Head of caudate nucleus (tissue), 42 donors: ENCODE measurements at regions not wholly inside any gene's neighbourhood (a gene's known extent, or its start where the extent isn't known, plus 50 kb on each side); places are given as distances from the start of the nearest gene placed in this dataset.

Experiments used
- DNase-seq, 42 donors: peaks; one replicate each; pipeline versions ENCODE4 v3.0.0 to v3.0.0-alpha.2; 2020 to 2021; ENCODE audit warnings: mixed read lengths in 7 of 42
- intact Hi-C: fragments of 100-400 bp; cut with DNase I; formaldehyde crosslinking; loops from one replicate; pipeline ENCODE4 v1.15.0; 2022

DNA sequence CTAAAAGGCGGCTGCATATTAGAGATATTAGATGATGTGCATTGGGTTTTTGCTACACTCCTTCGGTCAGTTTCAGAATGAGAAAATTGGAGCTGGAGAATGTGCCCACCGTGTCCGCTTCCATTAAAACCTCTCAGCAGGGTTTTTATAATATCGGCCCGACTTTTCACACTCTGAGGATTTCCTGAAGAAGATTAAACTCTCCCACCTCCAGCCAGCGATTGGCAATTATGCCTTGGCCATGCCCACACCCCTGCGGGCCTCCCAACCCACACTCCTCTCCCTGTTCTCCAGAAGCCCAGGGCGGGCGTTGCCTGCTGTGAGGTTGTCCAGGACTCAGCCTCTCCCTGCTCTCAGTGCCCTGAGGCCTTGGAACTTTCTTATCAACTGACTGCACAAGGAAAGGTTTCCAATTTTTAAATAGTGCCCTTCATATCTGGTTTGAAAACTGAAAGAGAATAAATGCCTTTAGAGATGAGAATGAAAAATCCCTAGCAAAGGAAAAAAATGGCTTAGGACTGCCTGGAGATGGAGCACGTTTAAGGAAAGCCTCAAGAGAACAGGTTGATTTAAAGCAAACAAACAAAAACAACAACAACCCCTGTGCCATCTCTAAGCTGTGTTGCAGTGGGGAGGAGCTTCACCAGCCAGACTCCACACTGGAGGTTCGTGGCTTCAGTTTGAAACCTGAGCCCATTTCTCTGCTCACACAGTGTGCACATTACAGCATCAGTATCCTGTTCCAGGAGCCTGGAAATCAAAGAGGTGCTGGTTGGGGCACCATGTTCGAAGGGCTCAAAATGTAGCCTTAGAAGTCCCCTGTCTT, 292.9 kb downstream of the NSG2 start:
- intact Hi-C loops: no loop called here
- DNase-seq: no peak

DNA sequence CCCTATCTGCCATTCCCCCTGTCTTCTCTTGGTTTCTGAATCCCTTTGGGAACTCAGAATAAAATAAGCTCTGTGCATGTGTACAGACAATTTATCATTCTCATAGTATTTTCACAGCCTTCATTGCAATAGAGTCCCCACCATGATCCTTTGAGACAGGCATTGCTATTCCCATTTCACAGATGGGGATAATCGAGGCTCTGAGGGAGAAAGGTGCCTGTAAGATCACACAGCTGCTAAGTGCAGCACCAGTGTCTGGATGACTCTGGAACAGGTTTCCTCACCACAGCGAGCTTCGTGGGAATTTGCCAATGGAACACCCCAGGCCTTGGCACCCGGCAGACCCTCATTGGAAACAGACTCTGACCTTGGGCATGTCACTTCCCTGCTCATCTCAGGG, 293.6 kb downstream of the NSG2 start:
- no peak for DNase-seq
- intact Hi-C loops: no loop called here

DNA sequence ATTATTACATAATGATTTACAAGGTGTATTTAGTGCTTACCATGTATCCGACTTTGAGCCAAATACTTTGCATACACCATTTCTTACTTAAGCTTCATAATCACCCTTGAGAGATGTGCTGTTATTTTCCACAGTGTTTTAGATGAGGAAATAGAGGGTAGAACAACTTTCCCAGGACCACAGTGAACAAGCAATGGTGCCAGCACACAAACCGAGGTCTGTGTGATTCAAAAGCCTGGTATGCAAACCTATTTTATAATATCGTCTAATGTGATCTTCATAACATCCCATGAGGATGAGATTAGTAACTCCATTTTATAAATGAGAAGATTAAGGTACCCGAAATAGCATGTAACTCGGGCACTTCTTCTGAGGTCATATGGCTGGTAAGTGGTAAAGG, 294.7 kb downstream of the NSG2 start:
- intact Hi-C loops: no loop called here
- no peak for DNase-seq

DNA sequence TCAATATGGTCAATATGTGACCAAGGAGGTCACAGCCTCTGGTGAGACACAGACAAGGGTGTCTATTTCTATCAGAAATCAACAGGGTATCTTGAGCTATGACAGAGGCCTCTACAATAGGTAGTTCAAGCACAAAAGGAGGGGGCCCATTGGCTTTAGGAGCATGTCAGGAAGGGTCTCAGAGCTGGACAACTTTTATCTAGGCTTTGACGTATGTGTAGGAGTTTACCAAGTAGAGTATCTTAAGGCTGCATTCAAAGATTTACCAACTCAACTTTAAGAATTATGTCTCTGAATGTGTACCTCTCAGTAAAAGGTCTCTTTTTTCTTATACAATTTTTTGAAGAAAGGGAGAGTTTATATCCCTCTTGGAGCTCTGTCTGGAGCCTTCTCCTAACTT, 297.2 kb downstream of the NSG2 start:
- no peak for DNase-seq
- intact Hi-C loops: no loop called here

DNA sequence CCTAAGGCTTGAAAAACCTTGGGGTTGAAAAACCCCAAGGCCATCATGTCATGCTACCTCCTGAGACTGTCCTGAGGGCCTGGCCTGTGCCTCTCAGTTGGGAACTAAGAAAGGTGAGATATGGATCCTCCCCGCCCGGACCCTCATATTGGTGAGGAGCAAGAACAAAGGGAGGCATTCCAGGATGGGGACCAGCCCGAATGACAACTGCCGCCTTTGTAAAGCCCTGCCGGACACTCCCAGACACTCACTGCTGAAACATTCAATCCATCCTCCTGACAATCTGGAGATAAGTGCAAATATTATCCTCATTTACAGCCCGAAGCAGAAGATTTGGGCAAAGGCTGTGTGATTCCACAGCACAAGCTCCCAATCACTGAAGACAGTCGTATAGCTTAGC, 298.3 kb downstream of the NSG2 start:
- no peak for DNase-seq
- intact Hi-C loops: no loop called here

DNA sequence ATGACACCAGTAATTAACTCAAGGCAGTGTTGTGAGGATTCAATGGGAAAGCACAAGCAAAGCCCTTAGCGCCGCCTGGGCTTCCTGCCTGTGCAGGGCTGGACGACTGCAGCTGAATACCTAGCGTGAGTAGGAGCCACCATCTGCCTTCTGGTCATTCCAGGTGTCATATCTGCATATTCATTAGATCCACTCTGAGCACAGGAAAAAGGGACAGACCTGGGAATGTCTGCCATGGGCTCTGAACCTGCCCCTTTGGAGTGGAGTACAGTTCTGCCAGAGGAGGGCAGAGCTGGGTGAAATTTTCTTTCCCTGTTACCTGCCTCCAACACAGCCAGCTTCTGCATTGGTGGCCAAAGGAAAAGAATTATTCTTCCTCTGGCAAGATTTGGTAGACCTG, 298.8 kb downstream of the NSG2 start:
- intact Hi-C loops: no loop called here
- DNase-seq: no peak

DNA sequence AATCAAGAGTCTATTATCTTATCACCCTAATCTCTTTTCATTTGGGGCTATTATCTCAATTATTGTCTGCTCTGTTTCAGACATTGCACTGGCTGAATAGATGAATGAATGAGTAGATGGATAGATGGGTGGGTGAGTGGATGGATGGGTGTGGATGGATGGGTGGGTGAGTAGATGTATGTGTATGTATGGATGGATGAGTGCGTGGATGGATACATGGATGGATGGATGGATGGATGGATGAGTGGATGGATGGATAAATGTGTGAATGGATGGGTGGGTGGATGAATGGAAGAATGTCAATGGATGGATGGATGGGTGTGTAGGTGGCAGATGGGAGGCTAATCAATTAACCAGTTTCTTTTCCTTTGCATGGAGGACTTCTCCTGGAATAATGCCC, 301.7 kb downstream of the NSG2 start:
- DNase-seq: no peak
- intact Hi-C loops: no loop called here

DNA sequence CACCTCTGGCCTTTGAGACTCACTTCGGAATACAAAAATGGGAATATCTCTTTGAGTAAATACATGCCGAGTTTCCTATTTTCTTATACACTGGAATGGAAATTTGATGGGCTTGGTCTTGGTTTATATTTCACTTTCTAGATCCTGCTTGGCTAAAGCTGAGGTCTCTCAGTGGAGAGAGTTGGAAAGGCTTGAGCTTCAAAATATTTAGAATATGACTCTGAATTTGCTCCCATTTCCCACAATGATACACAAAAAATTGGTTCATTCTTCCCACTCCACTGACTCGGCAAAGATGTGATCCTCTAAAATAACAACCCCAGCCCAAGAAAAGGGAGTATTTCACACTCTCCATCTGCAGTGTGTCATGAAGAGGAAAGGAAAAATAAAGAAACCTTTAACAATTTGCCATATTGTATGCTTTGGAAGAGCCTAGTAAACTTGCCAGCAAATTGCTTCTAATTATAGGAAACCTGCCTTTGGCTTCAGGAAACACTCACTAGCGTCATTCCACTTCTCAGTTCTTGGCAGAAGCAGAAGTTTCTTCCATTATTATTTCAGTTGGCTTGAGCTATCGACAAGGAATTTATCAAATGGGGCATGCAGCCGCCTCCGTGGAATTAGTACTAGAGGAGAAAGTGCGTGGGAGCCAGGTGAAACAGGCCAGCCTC, 302.9 kb downstream of the NSG2 start:
- intact Hi-C loops: no loop called here
- no peak for DNase-seq

DNA sequence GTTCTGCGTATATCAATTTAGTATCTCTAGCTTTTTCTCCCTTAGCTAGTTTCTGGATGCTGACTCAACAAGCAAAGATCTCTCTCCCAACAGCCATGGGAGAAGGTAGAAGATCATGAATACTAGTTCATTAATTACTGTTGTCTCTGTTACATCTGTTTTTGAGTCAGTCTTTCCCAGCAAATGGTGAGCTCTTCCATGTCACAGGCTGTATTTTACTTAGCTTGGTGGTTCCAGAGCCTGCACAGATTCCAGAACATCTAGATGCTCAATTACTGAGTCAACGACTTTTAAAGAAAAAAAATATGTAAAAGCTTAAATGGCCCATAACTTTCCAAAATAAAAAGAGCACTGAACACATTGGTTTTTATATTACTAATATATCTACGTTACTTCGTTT, 307.2 kb downstream of the NSG2 start:
- intact Hi-C loops: no loop called here
- DNase-seq: no peak

DNA sequence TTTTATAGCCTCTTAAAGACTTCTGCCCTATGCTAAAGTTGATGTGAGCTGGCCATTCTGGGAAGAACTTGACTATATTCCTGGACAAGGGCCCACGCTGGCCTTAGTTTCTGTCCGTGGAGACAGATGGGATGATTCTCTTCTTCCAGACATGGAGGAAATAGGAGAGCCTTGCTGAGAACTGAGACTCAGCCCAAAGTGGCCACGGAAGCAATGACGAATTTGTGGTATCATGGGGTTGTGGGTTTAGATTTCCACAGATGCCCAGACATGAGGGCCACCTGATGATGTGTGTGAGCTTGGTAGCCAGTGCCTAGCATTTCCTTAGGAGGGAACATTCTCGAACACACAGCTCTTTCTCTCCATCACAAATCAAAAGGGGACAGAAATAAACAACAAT, 309.1 kb downstream of the NSG2 start:
- DNase-seq: no peak
- intact Hi-C loops: no loop called here

DNA sequence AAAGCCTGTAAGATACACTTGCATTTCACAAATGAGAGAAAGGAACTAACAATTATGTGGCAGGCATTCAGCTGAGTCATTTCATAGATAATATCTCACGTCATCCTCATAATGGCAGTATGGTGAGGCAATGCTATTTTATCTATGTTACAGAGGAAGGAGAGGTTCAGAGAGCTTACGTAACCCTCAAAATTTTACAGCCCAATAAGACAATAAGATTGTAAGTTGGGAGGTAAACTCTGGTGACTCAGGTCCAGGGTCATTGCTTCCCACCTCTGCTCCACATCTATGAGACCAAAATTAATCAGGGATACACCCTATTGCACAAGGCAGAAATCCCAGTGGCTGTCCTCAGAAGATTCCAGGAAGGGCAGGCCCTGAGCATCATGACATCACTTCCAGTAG, 309.7 kb downstream of the NSG2 start:
- DNase-seq: no peak
- intact Hi-C loops: no loop called here

DNA sequence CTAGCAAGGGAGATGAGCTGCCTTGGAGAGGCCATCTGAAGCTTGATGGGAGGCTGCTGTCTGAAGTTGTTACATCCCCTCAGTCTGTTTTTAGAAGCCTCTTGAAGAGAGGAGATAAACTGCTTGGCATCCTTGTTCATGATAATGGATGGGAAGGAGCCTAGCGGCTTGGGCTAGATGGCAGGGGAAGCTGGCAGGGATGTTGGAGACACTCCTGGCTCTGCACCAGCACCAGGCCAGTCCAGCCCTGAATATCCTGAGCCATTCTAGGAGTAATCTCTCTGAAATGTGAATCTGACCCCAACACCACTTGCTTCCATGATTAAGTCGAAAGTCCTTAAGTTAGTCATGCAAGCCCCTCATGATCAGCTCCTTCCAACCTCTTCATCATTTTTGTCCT, 310.5 kb downstream of the NSG2 start:
- intact Hi-C loops: no loop called here
- no peak for DNase-seq

DNA sequence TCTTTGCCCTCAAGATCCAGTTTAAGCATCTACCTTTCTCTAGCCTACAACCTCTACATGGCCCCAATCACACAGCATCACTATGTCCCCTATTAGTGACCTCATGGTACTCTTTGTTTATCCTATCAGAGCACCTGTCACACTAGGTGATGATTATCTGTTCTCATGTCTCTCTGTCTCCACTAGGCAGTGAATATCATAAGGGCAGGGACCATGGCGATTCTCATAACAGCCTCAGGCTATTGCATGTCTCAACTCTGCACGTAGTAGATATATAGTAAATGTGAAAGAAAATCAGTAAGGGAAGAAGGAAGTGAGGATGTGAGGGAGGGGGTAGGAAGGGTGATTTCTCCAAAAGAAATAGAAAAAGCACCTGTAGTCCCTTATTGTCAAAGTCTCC, 311.0 kb downstream of the NSG2 start:
- intact Hi-C loops: no loop called here

DNA sequence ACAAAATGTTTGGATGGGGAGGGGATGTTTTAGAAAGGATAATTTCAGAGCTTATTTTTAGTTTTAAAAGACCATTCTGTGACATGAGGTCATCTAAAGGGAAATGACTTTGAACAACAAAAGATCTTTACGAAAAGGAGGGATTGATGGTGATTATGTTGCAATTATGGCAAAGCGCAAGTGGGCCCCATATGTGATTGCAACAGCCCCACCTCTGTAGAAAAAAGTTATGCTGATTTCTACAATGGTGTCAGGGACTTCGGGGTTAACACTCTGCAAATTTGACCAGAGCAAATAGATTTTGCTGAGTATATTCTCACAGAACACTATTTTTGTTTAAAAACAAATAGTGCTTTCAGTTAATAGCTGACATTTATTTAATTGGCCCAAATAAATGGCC, 312.8 kb downstream of the NSG2 start:
- intact Hi-C loops: no loop called here

More for the DNA sequence above, 311.0 kb downstream of the NSG2 start:
- no peak for DNase-seq

DNA sequence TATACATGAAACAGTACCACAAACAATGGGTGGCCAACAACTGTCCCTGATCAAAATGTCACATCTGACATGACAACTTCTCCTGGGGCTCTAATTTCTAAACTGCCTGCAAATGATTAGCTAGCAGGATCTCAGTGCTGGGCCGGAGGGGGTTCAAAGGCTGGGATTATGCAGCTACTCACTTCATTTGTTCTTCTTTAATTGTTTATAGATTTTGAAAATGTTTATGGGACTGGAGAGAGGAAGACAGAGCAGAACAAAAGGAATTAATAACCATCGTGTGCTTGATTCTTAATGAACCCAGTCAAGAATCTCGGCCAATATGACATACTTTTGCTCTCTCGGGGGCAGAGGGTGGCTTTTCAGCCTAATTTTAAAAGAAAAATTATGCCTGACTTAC, 313.6 kb downstream of the NSG2 start:
- no peak for DNase-seq

More for the DNA sequence above, 312.8 kb downstream of the NSG2 start:
- DNase-seq: no peak

DNA sequence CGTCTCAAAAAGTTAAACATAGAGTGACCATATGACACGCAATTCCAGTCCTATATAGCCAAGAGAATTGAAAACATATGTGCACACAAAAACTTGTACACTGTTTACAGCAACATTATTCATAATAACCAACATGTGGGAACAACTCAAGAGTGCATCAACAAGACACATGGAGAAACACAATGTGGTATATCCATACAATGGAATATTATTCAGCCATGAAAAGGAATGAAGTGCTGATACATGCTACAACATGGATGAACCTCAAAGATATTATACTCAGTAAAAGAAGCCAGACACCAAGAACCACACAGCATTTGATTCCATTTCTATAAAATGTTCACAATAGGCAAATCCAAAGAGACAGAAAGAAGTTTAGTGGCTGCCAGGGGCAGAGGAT, 317.0 kb downstream of the NSG2 start:
- intact Hi-C loops: no loop called here
- no peak for DNase-seq

More for the DNA sequence above, 313.6 kb downstream of the NSG2 start:
- intact Hi-C loops: no loop called here

DNA sequence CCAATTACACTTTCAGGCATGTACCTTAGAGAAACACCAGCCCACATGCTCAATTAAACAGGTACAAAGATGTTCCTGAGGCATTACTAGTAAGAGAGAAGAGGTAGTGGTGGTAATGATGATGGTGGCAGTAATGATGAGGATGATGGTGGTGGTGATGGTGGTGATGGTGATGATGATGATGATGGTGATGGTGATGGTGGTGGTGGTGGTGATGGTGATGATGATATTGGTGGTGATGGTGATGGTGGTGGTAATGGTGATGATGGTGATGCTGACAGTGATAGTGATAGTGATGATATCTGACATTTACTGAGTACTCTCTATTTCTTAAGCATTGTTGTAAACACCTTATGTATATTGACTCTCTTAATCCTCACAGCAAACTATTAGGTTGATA, 318.4 kb downstream of the NSG2 start:
- intact Hi-C loops: no loop called here
- DNase-seq: no peak

DNA sequence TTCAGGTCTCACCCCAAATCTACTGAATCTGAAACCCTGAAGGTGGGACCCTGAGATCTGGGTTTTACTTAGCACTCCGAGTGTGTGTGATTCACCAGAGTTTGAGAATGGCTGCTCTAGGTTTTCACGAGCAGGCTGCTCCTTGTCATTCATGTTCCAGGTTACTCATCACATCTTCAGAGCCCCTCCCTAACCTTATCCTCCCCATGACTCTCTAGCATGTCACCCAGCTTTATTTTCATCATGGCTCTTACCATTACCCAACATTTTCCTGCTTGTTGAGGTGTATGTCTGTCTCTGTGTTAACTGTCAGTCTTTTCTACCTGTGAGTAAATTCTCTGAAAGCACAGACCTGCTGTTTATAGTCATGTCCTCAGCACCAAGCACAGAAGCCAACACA, 319.2 kb downstream of the NSG2 start:
- intact Hi-C loops: no loop called here
- DNase-seq: no peak

DNA sequence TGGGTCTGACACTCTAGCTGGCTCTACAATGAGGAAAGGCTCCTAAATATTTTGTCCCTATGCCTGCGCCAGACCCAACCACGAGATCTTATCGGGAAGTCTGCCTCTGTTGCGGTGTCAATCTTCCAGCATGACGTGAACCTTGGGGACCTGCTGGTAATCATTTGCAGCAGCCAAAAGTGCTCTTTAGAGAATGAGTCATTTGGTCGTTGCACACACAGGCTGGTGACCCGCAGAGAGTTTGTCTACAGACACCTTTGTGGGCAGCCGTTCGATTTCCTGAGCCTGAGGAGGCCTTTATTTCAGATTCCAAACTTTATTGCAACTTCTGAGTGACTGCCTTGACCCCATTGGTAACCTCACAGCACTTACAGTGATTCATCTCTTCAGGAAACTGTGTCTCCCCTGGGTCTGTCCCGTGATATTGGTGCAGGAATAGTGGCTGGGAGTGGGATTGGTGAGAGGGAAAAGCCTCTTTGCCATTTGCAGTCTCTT, 326.1 kb downstream of the NSG2 start:
- DNase-seq: no peak
- intact Hi-C loops: no loop called here

DNA sequence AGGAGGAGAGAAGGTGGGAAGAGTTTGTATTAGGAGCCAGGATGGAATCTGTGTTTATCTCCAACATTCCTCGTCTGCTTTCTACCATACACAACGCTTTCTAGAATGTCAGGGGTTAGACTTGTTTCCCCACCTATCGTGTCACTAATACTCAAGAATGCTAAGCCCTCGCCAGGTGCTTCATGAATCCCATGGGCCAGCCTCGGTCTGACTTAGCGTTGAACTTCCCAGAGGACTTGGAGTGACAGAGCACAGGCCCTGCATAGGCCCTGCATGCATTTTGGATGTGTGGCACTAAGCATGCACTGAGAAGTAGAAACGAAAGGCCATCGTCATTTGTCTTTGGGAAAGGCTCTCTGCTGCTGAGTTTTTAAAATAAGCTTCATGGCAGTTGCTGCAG, 328.7 kb downstream of the NSG2 start:
- DNase-seq: no peak
- intact Hi-C loops: no loop called here

DNA sequence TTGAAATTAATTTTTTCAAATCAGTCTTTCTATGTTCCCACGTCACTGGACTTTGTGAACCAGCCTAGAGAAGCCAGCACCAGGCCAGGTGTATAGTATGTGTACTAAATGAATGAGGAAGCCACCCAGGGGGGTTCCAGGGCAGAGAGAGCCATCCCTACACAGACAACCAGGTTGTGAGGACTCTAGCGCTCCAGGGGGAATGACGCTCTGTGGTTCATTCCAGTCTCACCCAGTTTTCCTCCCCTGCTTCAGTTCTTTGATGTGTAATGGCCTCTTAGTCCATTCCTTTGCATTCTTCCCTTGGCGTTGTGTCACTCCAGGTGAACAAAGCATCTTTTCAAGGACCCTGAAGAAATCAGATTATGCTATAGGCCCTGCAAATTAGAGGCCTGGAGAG, 330.6 kb downstream of the NSG2 start:
- intact Hi-C loops: no loop called here
- no peak for DNase-seq
